GM19372 (cell line): ENCODE measurements at regions not wholly inside any gene's neighbourhood (a gene's known extent, or its start where the extent isn't known, plus 50 kb on each side); places are given as distances from the start of the nearest gene placed in this dataset.

Experiments used
- ATAC-seq: cut with Tn5 transposase; IDR thresholded peaks from one replicate; pipeline ENCODE4 v1.9.1; 2021; ENCODE audit warnings: mild to moderate bottlenecking, low read depth, moderate library complexity; ENCODE audit not compliant: unreplicated experiment

GRCh38 chr20:57767441-57767840, 57.6 kb upstream of the PMEPA1 start:
- ATAC-seq = no peak

GRCh38 chr20:57763235-57763595, 53.4 kb upstream of the PMEPA1 start:
- no peak for ATAC-seq

- no peak for ATAC-seq
Measured at GRCh38 chr20:57762531-57763234, 52.9 kb upstream of the PMEPA1 start.

DNA sequence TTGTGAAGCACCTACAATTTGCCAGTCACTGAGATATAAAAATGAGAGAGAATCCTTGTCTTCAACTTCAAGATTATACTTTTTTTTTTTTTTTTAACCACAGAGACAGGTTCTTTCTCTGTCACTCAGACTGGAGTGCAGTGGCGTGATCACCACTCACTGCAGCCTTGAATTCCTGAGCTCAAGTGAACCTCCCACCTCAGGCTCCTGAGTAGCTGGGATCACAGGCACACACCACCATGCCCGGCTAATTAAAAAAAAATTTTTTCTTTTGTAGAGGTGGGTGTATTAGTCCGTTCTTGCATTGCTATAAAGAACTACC, 51.6 kb upstream of the PMEPA1 start:
- ATAC-seq = no peak

GRCh38 chr20:57760698-57761412, 51.0 kb upstream of the PMEPA1 start:
- no peak for ATAC-seq

DNA sequence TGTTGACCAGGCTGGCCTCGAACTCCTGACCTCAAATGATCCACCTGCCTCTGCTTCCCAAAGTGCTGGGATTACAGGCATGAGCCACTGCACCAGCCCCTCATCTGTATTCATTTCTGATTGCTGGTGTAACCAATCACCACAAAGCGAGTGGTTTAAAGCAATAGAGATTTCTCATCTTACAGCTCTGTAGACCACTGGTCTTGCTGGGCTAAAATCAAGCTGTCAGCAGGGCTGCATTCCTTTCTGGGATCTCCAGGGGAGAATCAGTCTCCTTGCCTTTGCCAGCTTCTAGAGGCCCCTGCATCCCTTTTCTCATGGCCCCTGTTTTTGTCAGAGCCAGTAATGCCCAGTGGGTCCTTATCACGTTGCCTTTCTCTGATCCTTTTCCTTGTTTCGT, 49.9 kb upstream of the PMEPA1 start:
- no peak for ATAC-seq
